BJ (cell line): ENCODE measurements at regions not wholly inside any gene's neighbourhood (a gene's known extent, or its start where the extent isn't known, plus 50 kb on each side); places are given as distances from the start of the nearest gene placed in this dataset.

Experiments used
- CTCF ChIA-PET: fragments of 350-600 bp; formaldehyde crosslinking; extraction: SDS; loops from one replicate; lab custom pipeline; 2021; ENCODE audit warnings: antibody characterized with exemption, inconsistent platforms; lab: Yijun Ruan, JAX
- POLR2A ChIA-PET: fragments of 300-600 bp; sonication (Branson Sonifier 250); formaldehyde crosslinking; extraction: SDS; loops from one replicate; lab custom pipeline; 2021; ENCODE audit warnings: antibody characterized with exemption; lab: Charles Lee
- DNase-seq: peaks from one replicate; pipeline ENCODE4 v3.0.0-alpha.2; 2011; ENCODE audit warnings: low read depth
- H3K27me3 ChIP-seq: 2 replicates; pipeline ENCODE4 v1.6.0; 2011; ENCODE audit warnings: low read length; ENCODE audit not compliant: control insufficient read depth, insufficient read depth
- H3K36me3 ChIP-seq: 2 replicates; pipeline ENCODE4 v1.5.1; 2011; ENCODE audit warnings: low read length; ENCODE audit not compliant: control insufficient read depth, insufficient read depth
- H3K4me3 ChIP-seq: 2 replicates; pipeline ENCODE4 v1.5.1; 2011; ENCODE audit warnings: low read depth, mild to moderate bottlenecking, control low read depth, low read length
- CTCF ChIP-seq: IDR thresholded peaks from 2 replicates; pipeline ENCODE4 v1.5.1; 2011; ENCODE audit warnings: low read depth, mild to moderate bottlenecking, control low read depth, inconsistent platforms, low read length, moderate library complexity; ENCODE audit not compliant: insufficient read depth

GRCh38 chr7:131753620-131754222, 197.3 kb upstream of the PODXL start:
- no peaks in the 10 kb centered on the region for H3K27me3 ChIP-seq
- DNase-seq = no peak
- ChIA-PET CTCF (no interaction called here), POLR2A (no interaction called here)
- no peak overlapping the region for H3K4me3 ChIP-seq
- no peaks in the 10 kb centered on the region for H3K36me3 ChIP-seq
- peak; percentile 40 for TF ChIP-seq CTCF

- no peak for DNase-seq
- no peak overlapping the region for H3K4me3 ChIP-seq
- H3K27me3 ChIP-seq = no peaks in the 10 kb centered on the region
- no peaks in the 10 kb centered on the region for H3K36me3 ChIP-seq
- TF ChIP-seq CTCF = no peak
- ChIA-PET CTCF (interaction anchor here (0.5 kb wide), 1 partner anchor 9 kb away, joined by 3 read pairs; no protein-coding TSS in a partner anchor), POLR2A (no interaction called here)
These were observed 191.3 kb upstream of the PODXL start for GRCh38 chr7:131747658-131748232.

GRCh38 chr7:131745390-131746248, 189.2 kb upstream of the PODXL start:
- H3K36me3 ChIP-seq = no peaks in the 10 kb centered on the region
- no peak for TF ChIP-seq CTCF
- no peaks in the 10 kb centered on the region for H3K27me3 ChIP-seq
- DNase-seq = no peak
- ChIA-PET POLR2A (no interaction called here), CTCF (no interaction called here)
- no peak overlapping the region for H3K4me3 ChIP-seq

- ChIA-PET CTCF (no interaction called here), POLR2A (no interaction called here)
- Histone ChIP-seq H3K36me3 (no peaks in the 10 kb centered on the region), H3K4me3 (no peak overlapping the region), H3K27me3 (0 out of 2 replicates have a peak, but pooled peaks cover 2% of the 10 kb centered on the region)
- DNase-seq = no peak
- TF ChIP-seq CTCF = no peak
These were observed 185.0 kb upstream of the PODXL start for GRCh38 chr7:131741446-131741845.
